NOMO-1 treated with dmso at 0.1 percent for 144 hours (cell line): ENCODE measurements at regions not wholly inside any gene's neighbourhood (a gene's known extent, or its start where the extent isn't known, plus 50 kb on each side); places are given as distances from the start of the nearest gene placed in this dataset.
A peak's percentile ranks its signal among the peaks of the same experiment; 100 is the strongest.

Experiments
- DNase-seq: peaks from one replicate; lab custom pipeline; 2025; ENCODE audit not compliant: unreplicated experiment; lab: John Stamatoyannopoulos, UW

- no peak for DNase-seq
Observed at GRCh38 chr13:91199866-91200265, 147.6 kb upstream of the MIR17HG start.

DNA sequence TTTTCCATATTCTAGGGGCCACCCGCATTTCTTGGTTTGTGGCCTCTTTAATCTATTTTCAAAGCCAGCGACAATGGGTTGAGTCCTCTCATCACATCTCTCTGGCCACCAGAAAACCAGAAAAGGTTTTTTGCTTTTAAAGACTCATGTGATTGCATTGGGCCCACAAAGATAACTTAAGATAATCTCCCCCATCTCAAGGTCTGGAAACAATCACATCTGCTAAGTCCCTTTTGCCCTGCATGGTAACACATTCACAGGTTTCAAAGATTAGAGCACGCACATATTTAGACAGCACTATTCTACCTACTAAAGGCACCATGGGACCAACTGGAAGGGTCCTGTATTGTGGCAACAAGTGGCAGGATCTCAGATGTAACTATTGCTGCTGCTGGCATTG, 147.0 kb upstream of the MIR17HG start:
- no peak for DNase-seq

- DNase-seq = no peak
Observed at GRCh38 chr13:91203430-91203829, 144.1 kb upstream of the MIR17HG start.

- DNase-seq = no peak
Observed at GRCh38 chr13:91207261-91207660, 140.2 kb upstream of the MIR17HG start.

DNA sequence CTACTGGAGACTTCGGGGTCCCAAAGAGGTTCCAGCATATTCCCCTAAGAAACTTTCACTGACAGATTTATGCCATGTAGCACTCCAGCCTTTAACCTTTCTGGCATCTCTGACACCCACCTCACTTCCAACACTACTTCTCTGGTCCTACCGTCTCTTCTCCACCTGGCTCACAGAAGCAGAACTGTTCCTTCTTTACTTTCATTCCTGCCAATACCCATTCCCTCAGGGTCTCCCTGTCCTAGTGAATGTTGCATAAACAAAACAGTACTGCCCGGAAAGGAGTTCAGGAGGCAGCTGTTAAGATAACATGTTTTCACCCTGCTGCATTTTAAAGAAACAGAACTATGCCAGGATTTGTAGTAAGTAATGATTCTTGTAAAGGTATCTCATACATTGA, 136.0 kb upstream of the MIR17HG start:
- DNase-seq = no peak

- peak; percentile 77 for DNase-seq
Observed at GRCh38 chr13:91212231-91212630, 135.3 kb upstream of the MIR17HG start.

DNA sequence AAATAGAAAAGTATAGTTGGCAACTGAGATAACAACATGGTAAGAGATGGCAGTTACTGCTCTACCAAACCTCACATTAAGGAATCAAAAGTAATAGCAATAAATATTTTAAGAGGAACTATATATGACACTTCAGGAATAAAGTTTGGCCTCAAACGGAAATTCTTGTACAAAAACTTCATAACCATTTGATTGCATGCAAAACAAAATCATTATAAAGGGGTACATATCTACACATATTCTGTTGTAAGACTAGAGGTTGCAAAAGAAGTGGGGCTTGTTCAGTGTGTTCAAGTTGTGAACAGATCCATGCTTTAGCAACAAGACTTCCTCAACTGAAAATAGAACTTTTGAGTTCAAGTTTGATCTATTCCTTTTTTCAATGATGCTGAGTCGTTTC, 133.5 kb upstream of the MIR17HG start:
- DNase-seq = peak; percentile 96

GRCh38 chr13:91216928-91217700, 130.4 kb upstream of the MIR17HG start:
- DNase-seq = peak; percentile 38

DNA sequence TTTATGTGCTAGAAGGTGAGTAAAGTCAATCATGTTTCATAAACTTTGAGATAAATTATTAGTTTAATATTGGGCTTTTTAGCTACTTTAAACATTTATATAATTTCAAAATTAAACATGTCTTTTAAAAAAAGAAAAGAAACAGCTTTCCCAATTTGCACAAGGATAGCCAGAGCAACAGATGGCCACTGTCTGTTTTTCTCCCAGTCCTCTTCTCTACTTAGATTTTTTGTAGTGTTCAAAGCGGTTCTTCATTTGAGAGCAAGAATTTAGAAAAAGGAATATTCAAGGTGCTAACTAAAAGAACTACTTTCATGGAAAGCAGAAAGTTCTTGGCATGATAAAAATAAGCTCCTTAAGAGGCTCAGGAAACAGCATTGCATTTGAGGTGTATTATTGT, 128.3 kb upstream of the MIR17HG start:
- DNase-seq = no peak

GRCh38 chr13:91220872-91221271, 126.6 kb upstream of the MIR17HG start:
- no peak for DNase-seq

- no peak for DNase-seq
Observed at GRCh38 chr13:91228108-91228507, 119.4 kb upstream of the MIR17HG start.

DNA sequence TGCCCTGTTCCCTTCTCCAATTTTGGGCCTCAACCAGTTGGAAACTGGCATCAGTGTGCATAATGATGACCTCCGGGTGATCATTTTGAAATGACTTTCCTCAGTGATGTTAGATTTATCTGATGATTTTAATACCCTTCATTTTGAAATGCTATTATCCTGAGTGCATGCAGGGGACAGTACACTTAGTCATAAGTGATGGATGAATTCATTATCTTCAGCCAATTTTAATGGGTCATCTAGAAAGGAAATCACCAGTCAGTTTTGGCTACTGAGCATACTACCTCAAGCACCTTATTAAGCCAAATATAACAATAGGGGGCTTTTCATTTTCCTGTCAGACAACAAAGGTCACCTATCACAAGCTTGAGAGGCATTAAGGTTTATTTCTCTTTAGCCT, 118.5 kb upstream of the MIR17HG start:
- no peak for DNase-seq

DNA sequence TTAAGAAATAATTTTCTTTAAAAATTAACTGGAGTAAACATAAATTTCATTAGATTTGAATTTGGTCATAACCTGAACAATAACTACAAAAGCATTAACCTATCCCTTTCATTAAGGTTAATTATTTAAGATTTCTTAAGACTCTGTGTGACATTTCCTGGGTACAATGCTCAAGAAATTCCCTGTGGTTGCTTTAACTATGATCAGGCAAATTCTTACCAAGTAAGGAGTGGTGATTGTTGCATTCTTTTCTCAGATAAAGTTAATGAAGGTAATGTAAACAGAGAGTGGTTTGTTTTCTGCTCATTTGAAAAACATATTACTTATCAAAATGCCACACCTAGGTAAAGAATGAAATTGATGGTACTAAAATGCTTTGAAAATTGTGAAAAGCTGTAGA, 114.8 kb upstream of the MIR17HG start:
- no peak for DNase-seq

DNA sequence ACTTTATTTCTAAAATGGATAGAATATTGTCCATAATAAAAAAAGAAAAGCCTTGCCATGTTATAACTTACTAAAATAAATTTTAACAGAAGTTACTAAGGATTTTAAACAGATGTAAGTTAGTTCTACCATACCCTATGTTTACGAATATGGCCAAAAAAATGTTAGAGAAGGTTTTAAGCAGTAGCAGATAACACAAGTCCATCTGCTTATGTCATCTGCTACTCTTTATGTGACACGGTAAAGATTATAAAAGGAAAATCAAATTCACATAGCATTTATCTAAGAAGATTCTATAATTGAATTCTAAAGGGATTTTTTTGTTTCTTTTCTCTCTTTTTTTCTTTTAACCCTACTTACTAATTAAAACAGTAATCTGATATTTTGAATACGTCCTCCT, 114.2 kb upstream of the MIR17HG start:
- DNase-seq = no peak

DNA sequence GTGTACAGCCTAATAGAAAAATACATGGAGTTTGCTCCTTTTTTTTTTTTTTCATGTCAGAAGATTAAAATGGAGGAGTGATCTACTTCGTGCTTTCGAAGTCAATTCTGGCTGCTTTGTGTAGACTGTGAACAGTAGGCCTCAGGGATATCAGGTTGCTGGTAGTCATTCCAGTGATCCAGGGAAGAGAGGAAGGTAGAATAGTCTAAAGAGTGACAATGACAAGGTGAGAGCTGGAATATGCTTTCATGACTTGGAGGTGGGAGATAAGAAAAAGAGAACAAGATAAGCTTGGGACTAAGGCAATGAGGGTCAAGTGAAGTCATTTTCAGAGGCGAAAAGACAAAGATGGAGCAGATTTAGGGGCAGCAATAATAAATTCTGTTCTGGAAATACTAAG, 111.3 kb upstream of the MIR17HG start:
- no peak for DNase-seq

DNA sequence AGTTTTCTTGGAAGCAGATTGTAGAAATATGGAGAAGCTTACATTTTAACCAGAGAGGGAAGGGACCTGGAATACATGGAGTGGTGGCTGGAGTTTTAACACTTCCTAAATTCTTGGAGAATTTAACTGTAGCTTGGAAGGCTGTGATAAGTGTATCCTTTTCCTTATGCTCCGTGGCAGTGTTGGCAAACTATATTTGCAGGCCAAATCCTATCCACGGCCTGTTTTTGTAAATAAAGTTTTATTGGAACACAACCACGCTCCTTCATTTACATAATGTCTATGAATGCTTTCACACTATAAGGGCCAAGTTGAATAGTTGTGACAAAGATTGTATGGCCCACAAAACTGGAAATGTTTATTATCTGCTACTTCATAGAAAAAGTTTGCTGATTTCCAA, 110.6 kb upstream of the MIR17HG start:
- no peak for DNase-seq

DNA sequence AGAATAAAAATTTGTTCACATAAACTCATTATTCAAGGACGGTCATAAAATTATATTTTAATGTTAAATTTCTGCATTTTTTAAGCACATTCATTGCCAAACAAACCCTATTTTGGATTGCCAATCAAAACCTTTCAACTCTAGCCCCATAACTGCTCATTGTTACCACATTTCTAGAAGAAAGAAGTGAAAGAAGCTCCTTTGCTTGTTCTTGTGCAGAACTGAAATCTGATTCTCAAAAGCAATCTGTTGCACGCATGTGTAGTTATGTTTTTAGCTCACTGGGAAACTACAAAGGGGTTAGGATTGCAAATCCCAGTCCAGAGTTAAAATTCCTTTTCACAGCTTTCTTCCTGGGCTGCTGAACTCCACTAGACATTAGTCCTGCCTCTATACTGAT, 109.5 kb upstream of the MIR17HG start:
- peak; percentile 25 for DNase-seq

- DNase-seq = no peak
Observed at GRCh38 chr13:91240341-91240740, 107.1 kb upstream of the MIR17HG start.

- no peak for DNase-seq
Observed at GRCh38 chr13:91241221-91241933, 106.1 kb upstream of the MIR17HG start.

DNA sequence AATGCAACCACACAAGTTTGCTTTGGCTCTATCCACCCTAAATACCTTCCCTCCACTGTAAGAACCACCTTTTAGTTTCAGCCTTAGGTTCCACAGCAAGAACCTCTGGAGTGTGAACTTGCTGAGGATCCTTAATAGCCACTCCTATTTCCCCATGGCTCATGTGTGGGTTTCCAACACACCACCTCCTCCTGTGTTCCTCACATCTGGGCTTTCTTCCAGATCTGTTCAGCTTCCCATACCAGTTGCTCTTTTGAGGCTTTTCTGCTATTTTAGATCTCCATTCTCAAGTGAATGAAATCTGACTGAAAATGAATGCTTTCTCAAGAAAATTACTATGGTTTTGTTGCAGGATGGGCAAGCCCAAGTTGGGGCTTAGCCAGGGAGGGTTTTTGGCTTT, 104.8 kb upstream of the MIR17HG start:
- no peak for DNase-seq

DNA sequence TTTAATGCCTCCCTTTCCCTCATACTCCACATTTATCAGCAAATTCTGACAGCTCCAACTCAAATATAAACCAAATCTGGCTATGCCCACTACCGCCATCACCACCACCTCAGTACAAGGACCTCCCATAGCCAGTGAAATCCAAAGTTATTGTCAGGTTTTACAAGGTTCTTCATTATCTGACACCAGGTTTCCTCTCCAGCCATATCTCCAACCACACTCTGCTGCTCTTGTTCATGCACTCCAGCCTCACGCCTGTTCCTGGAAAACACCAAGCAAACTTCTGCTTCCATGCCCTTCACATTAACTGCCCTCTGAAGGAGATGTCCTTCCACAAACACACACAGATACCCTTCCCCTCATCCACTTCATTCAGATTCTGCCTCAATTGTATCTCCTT, 102.2 kb upstream of the MIR17HG start:
- no peak for DNase-seq

- DNase-seq = no peak
Observed at GRCh38 chr13:91247768-91248167, 99.7 kb upstream of the MIR17HG start.

- no peak for DNase-seq
Observed at GRCh38 chr13:91248249-91248648, 99.2 kb upstream of the MIR17HG start.
